GM12892 (cell line): ENCODE measurements at regions not wholly inside any gene's neighbourhood (a gene's known extent, or its start where the extent isn't known, plus 50 kb on each side); places are given as distances from the start of the nearest gene placed in this dataset.
"Not testable (repeated sequence)": the region's sequence is repeated elsewhere in the genome, so short reads cannot be mapped to it uniquely, and the experiment has no call there.

Experiments used
- DNase-seq: peaks from one replicate; pipeline ENCODE4 v3.0.0; 2011; ENCODE audit not compliant: insufficient read length
- FAIRE-seq: peaks from 2 replicates; lab custom pipeline; 2011; peaks lifted over from hg19 to GRCh38; lab: Jason Lieb, UNC
- POLR2A ChIP-seq: IDR thresholded peaks from 2 replicates; pipeline ENCODE4 v1.6.1; 2011; ENCODE audit warnings: low read depth, low read length, control low read depth
- POLR2AphosphoS5 ChIP-seq: IDR thresholded peaks from 2 replicates; pipeline ENCODE4 v1.6.1; 2011; ENCODE audit warnings: low read depth, low read length, control low read depth
- TAF1 ChIP-seq: IDR thresholded peaks from 2 replicates; pipeline ENCODE4 v1.6.1; 2011; ENCODE audit warnings: low read depth, mild to moderate bottlenecking, control low read depth, low read length, borderline replicate concordance

DNA sequence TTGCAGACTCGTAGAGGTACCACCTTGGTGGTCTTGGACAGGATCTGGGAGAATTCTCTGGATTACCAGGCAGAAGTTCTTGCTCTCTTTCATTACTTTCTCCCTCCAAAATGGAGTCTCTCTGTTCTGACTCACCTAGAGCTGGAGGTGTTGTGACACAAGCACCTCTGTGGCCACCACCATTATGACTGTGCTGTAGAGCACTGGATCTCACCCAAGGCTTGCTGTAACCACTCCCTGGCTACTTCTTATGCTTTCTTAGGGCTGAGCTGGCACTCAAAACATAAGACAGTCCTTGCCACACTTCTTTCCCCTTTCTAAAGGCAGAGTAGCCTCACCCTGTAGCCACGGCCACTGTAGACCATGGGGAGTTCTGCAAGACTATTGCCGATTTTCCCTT lies 296.6 kb upstream of the DIPK2B start:
- FAIRE-seq (no peak), DNase-seq (no peak)
- TF ChIP-seq POLR2A (no peak), TAF1 (no peak), POLR2AphosphoS5 (no peak)

GRCh38 chrX:45485719-45486118 lies 285.0 kb upstream of the DIPK2B start:
- DNase-seq (no peak), FAIRE-seq (no peak)
- TF ChIP-seq POLR2A: no peak
- TF ChIP-seq TAF1: no peak
- no peak for TF ChIP-seq POLR2AphosphoS5

DNA sequence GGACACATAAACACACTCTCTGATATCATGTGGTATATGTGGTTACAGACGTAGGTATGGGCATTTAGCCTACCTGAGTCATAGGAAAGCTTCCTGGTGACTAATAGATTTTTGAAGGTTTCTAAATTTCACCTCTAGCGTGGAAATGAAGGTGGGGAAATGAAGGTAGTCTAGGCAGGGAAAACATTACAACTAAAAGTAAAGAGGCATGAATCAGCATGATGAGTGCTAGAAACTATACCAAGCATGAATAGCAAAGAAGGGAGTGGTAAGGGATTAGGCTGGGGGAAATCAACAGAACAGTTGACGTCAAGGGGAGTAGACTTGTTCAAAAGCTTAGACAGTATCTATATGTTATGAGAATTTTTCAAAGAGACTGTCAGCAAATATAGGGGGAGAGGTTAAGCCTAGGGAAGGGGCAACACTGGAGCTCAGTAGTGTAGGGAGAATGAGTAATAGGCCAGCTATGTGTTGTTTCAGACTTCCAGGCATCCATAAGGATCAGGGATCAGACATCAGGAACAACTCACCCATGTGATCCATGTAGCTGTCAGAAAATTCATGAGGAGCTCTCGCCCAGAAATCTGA lies 279.3 kb upstream of the DIPK2B start:
- FAIRE-seq (no peak), DNase-seq (no peak)
- TF ChIP-seq POLR2AphosphoS5 (no peak), POLR2A (no peak), TAF1 (no peak)

- no peak for DNase-seq
- TF ChIP-seq POLR2A (no peak), POLR2AphosphoS5 (no peak), TAF1 (no peak)
These were observed 278.6 kb upstream of the DIPK2B start for GRCh38 chrX:45479196-45479834.

DNA sequence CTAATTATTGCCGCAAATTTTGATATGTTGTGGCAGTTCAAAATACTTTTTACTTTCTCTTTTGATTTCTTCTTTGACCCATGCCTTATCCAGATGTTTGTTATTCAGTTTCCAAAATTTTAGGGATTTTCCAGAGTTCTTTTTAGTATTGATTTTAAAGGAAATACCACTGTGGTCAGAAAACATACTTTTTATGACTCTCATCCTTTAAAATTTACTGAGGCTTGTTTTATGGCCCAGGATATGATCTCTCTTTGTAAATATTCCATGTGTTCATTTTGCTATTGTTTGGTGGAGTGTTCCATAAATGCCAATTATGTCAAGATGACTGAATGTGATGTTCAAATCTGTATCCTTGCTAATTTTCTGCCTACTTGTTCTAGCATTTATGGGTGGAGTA lies 272.3 kb upstream of the DIPK2B start:
- DNase-seq (no peak), FAIRE-seq (no peak)
- TF ChIP-seq TAF1 (no peak), POLR2AphosphoS5 (no peak), POLR2A (no peak)

More at GRCh38 chrX:45479196-45479834, 278.6 kb upstream of the DIPK2B start:
- no peak for FAIRE-seq

DNA sequence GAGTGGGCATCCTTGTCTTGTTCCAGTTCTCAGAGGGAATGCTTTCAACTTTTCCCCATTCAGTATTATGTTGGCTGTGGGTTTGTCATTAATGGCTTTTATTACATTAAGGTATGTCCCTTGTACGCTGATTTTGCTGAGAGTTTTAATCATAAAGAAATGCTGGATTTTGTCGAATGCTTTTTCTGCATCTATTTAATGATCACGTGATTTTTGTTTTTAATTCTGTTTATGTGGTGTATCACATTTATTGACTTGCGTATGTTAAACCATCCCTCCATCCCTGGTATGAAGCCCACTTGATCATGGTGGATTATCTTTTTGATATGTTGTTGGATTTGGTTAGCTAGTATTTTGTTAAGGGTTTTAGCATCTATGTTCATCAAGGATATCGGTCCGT lies 266.9 kb upstream of the DIPK2B start:
- DNase-seq, FAIRE-seq: not testable (repeated sequence)

- FAIRE-seq, DNase-seq: not testable (repeated sequence)
These were observed 255.1 kb upstream of the DIPK2B start for GRCh38 chrX:45455732-45456131.

GRCh38 chrX:45454290-45454689 lies 253.6 kb upstream of the DIPK2B start:
- TF ChIP-seq TAF1 (no peak), POLR2AphosphoS5 (no peak), POLR2A (no peak)
- DNase-seq (no peak), FAIRE-seq (no peak)

- no peak for TF ChIP-seq POLR2AphosphoS5
- no peak for TF ChIP-seq TAF1
- no peak for TF ChIP-seq POLR2A
These were observed 249.3 kb upstream of the DIPK2B start for GRCh38 chrX:45449982-45450381.

GRCh38 chrX:45447995-45448394 lies 247.3 kb upstream of the DIPK2B start:
- no peak for FAIRE-seq
- no peak for TF ChIP-seq TAF1
- TF ChIP-seq POLR2A: no peak
- no peak for DNase-seq

More at GRCh38 chrX:45449982-45450381, 249.3 kb upstream of the DIPK2B start:
- no peak for FAIRE-seq
- DNase-seq: no peak

DNA sequence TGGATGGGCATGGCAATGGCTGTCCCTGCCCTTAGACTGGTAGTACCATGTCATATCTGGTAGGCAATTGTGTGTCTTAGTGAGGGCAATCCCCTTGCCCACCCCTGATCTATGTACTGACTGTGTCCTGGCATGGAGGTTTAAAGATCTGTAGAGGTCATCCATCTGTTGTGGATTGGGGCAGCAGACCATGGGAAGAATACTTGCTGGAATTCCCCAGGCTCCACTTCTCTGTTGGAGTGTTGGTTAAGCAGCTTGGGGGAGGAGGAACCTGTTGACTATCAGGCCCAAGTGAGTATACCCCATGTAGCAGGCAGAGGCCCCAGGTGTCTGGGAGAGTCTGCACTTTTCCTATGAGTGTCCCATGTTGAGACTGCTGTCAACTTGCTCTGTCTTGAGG lies 246.7 kb upstream of the DIPK2B start:
- FAIRE-seq (no peak), DNase-seq (no peak)
- TF ChIP-seq POLR2A (no peak), TAF1 (no peak), POLR2AphosphoS5 (no peak)

DNA sequence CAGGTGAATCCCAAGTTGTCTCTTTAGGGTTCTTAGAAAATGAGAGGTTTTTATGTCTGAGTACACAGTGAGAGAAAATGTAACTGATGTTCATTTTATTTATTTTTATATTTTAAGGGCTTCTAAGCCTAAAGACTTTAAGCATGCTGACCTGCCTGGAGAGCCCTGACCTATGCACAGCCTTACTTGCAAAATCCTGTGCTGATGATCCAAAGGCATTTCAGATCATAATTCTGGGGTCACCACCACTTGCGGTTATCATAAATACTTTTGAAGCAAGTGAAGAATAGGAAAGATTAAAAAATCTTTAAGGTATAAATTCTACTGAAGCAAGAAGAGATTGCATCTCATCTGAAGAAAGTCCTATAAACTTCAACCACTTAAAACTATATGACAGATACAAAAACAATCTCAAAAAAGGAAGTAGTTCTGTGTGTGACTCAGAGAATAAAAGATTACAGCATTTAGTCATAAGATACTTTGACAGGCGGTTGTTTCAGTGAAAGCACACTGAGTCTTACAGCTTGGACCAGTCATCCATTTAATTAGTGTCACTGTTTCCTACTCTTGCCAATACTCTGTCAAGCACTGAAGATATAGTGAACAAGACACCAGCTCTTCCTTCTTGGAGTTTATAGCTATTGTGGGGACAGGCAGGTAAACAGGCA lies 245.2 kb upstream of the DIPK2B start:
- TF ChIP-seq POLR2A (no peak), TAF1 (no peak), POLR2AphosphoS5 (no peak)
- no peak for DNase-seq
- FAIRE-seq: no peak
